ENCODE measurements at regions not wholly inside any gene's neighbourhood (a gene's known extent, or its start where the extent isn't known, plus 50 kb on each side); places are given as distances from the start of the nearest gene placed in this dataset.
A peak's percentile ranks its signal among the peaks of the same experiment; 100 is the strongest.

- no peaks in the 10 kb centered on the region for H3K27me3 ChIP-seq
- intact Hi-C loops (cut with DNase I): loop anchor here in 3 of 10 donors (2.0 to 10.0 kb wide), 4 partner anchors 49 to 183 kb away; partner anchors contain the start of gene JAG1 (in 3 of the 3)
- ATAC-seq (no peak), DNase-seq (no peak)
- H3K9me3 ChIP-seq: no peaks in the 10 kb centered on the region
- H3K4me3 ChIP-seq: no peak overlapping the region
- TF ChIP-seq, protein P1, sequence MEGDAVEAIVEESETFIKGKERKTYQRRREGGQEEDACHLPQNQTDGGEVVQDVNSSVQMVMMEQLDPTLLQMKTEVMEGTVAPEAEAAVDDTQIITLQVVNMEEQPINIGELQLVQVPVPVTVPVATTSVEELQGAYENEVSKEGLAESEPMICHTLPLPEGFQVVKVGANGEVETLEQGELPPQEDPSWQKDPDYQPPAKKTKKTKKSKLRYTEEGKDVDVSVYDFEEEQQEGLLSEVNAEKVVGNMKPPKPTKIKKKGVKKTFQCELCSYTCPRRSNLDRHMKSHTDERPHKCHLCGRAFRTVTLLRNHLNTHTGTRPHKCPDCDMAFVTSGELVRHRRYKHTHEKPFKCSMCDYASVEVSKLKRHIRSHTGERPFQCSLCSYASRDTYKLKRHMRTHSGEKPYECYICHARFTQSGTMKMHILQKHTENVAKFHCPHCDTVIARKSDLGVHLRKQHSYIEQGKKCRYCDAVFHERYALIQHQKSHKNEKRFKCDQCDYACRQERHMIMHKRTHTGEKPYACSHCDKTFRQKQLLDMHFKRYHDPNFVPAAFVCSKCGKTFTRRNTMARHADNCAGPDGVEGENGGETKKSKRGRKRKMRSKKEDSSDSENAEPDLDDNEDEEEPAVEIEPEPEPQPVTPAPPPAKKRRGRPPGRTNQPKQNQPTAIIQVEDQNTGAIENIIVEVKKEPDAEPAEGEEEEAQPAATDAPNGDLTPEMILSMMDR (IDR thresholded peaks at IDR 0.05): no peak
- H3K27ac ChIP-seq: peak overlapping the region in 6 of 10 donors; percentile 35 to 72 (median 52)
- peaks cover 0 to 51% (median 27%) of the 10 kb centered on the region in 9 donors for H3K4me1 ChIP-seq
- H3K36me3 ChIP-seq: no peaks in the 10 kb centered on the region
Observed at GRCh38 chr20:10855778-10856177, 182.0 kb upstream of the JAG1 start.

DNA sequence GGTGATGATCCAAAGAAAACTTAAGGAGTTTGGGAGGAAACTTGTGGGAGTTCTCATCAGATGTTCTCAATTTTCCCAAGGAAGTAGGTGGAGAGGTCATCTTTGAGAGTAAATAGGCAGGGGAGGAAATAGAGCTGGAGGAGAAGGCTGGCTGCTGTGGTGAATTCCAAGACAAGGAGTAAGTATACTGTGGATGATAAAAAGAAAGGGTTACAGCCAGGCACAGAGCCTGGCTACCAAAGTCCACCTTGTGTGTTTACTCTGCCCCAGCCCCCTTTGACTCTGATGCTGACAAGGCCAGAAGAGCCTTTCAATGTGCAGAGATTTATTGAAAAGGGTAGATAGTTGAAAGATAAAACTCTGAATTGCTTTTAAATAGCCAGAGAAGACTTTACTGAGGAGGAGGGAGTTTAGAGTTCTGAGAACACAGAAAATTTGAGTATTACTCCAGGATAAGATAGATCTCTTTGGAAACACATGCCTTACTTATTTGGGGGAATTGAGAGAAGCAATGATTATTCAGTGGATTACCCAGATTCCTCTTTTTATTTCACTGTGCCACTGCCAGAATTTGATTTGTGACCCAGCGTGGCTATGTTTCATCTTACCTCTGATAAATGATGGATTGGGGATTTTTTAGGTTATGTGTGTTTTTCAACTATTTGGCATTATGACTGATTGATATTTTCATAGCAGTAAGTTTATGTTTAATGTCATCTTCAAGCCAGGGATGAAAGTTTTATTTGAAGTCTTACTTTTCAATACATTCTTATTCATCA is 182.6 kb upstream of the JAG1 start:
- Histone ChIP-seq H3K4me3 (no peak overlapping the region), H3K27ac (peak overlapping the region in 7 of 10 donors; percentile 35 to 72 (median 51)), H3K4me1 (peaks cover 0 to 51% (median 27%) of the 10 kb centered on the region in 9 donors), H3K36me3 (no peaks in the 10 kb centered on the region), H3K27me3 (no peaks in the 10 kb centered on the region), H3K9me3 (no peaks in the 10 kb centered on the region)
- intact Hi-C loops (cut with DNase I): loop anchor here in 3 of 10 donors (2.0 to 10.0 kb wide), 4 partner anchors 50 to 184 kb away; partner anchors contain the start of gene JAG1 (in 3 of the 3)
- peak; percentile 46 to 84 (median 71) for ATAC-seq
- no peak for DNase-seq
- WGBS, 2 donors: 81 to 91% methylated on average over 1 of the region's 1 CpG
- TF ChIP-seq, protein P1 (IDR thresholded peaks at IDR 0.05): no peak

GRCh38 chr20:10857352-10858070 is 183.7 kb upstream of the JAG1 start:
- H3K27ac ChIP-seq: peak overlapping the region in 7 of 10 donors; percentile 36 to 72 (median 52)
- TF ChIP-seq, protein P1 (IDR thresholded peaks at IDR 0.05): no peak
- H3K4me1 ChIP-seq: peaks cover 0 to 51% (median 27%) of the 10 kb centered on the region in 9 donors
- no peak overlapping the region for H3K4me3 ChIP-seq
- ATAC-seq: peak; percentile 56 to 89 (median 76)
- WGBS, 2 donors: 70 to 78% methylated on average over 6 of the region's 6 CpGs
- H3K9me3 ChIP-seq: no peaks in the 10 kb centered on the region
- H3K27me3 ChIP-seq: no peaks in the 10 kb centered on the region
- intact Hi-C loops (cut with DNase I): loop anchor here in 3 of 10 donors (2.0 to 10.0 kb wide), 4 partner anchors 51 to 185 kb away; partner anchors contain the start of gene JAG1 (in 3 of the 3)
- no peaks in the 10 kb centered on the region for H3K36me3 ChIP-seq
- DNase-seq: peak in 1 of 2 donors; percentile 59

GRCh38 chr20:10861090-10861489 is 187.3 kb upstream of the JAG1 start:
- no peaks in the 10 kb centered on the region for H3K9me3 ChIP-seq
- DNase-seq (no peak), ATAC-seq (no peak)
- no peak overlapping the region for H3K27ac ChIP-seq
- H3K4me1 ChIP-seq: peaks cover 5 to 53% (median 37%) of the 10 kb centered on the region in 9 donors
- 87 to 94% methylated on average over 2 of the region's 2 CpGs for WGBS, 2 donors
- H3K36me3 ChIP-seq: no peaks in the 10 kb centered on the region
- H3K4me3 ChIP-seq: no peak overlapping the region
- TF ChIP-seq, protein P1 (IDR thresholded peaks at IDR 0.05): no peak
- intact Hi-C loops (cut with DNase I): loop anchor here in 1 of 10 donors (5.0 to 10.0 kb wide), 2 partner anchors 64 to 104 kb away; no protein-coding TSS in a partner anchor
- H3K27me3 ChIP-seq: no peaks in the 10 kb centered on the region
